GM18868 (cell line): ENCODE measurements at regions not wholly inside any gene's neighbourhood (a gene's known extent, or its start where the extent isn't known, plus 50 kb on each side); places are given as distances from the start of the nearest gene placed in this dataset.

Experiments
- ATAC-seq: cut with Tn5 transposase; IDR thresholded peaks from one replicate; pipeline ENCODE4 v1.9.1; 2021; ENCODE audit warnings: mild to moderate bottlenecking, moderate library complexity; ENCODE audit not compliant: unreplicated experiment

DNA sequence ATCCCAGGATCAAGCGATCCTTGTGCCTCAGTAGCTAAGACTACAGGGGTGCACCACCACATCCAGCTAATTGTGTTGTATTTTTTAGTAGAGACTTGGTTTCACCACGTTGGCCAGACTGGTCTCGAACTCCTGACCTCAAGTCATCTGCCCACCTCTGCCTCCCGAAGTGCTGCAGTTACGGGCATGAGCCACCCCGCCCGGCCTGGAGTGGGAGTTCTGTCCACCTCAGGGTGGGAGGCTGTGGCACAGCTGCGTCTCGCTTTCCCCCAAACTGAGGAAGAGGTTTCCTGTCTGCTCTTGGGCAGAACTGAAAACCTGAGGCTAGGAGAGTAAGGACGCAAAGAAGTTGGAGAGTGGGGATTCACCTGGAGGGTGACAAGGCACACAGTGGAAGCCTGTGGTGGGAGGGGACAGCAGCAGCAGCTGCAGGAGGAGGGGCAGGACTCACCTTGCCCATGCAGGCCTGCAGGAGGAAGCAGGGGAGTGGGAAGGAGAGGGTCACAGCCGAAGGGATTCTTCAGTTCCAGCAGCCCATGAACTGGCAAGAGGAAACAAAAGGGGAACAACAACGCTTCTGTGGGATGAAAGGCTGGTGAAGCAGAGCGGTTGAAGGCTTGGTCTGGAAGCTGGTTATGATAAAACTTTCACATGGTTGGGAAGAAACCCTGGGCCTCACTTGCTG, 181.4 kb downstream of the GAS1 start:
- no peak for ATAC-seq

GRCh38 chr9:86764671-86765343, 182.5 kb downstream of the GAS1 start:
- ATAC-seq: no peak

DNA sequence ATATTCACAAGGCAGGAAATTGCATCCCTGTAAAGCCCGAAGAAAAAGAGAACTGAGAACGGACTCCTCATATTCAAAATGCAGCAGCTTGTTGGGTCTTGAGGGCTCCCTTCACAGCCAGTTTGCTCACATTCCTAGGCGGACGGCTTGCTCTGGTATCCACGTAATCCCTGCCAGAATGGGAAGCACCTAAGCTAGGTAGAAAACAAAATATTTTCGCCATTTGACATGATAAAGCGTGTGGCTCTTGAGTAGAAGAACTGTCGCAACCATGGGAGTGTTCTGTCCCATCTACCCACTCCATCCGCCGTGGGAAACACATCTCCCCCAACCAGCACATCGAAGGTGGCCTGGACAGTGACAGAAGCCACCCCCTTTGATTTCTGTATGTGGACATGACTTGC, 183.1 kb downstream of the GAS1 start:
- no peak for ATAC-seq

- ATAC-seq: no peak
These were observed 183.5 kb downstream of the GAS1 start for GRCh38 chr9:86763791-86764190.

DNA sequence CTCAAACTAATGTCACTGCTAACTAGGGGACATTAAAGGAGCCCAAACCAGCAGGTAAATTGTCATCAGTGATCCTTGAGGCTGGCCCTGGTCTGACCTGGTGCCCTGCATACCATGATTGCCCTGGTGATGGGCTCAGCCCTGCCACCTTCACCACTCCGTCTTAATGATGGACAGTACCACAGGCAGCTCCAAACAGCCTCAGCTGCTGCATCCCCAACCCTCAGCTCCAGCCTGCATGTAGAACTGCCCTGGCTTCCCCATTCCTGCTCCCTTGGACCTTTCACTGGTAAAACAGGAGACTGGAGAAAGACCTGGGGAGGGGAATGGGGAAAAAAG, 190.0 kb downstream of the GAS1 start:
- ATAC-seq: no peak

DNA sequence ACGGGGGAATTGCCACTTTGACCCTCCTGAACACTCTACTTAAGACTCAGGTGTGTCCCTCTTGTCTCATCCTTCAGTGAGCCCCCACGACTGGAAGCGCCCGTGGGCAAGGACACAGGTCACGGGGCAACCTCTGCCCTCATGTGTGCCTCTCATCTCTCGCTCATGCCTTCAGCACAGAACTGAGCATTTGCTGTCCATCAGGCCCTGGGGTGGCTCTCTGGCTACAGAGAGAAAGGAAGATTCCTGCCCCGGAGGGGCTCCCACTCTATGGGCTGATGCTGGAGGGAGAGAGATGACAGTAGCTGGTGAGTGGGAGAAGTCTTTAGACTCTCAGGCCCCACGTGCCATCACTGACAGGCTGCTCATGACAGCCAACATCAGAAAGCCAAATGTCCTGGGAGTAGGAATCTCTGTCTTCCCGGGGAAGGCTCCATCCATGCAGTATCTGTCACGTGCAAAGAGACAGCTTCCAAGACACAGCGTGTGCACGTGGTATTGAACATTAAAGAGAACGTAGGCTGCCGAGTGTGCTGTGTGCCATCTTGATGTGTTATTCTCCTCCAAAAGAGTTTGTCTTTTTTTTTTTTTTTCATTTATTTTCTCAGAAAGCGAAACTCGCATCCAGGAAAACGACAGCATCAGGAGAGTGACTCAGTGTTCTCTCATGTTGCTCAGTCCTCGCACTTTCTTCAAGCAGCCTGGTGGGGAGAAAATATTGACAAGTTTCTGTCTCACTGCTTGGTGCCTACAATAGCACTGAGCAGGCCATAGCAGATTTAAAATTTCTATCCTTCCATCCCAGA, 190.5 kb downstream of the GAS1 start:
- no peak for ATAC-seq

GRCh38 chr9:86755561-86755941, 191.8 kb downstream of the GAS1 start:
- no peak for ATAC-seq

- no peak for ATAC-seq
These were observed 192.4 kb downstream of the GAS1 start for GRCh38 chr9:86754581-86755560.

DNA sequence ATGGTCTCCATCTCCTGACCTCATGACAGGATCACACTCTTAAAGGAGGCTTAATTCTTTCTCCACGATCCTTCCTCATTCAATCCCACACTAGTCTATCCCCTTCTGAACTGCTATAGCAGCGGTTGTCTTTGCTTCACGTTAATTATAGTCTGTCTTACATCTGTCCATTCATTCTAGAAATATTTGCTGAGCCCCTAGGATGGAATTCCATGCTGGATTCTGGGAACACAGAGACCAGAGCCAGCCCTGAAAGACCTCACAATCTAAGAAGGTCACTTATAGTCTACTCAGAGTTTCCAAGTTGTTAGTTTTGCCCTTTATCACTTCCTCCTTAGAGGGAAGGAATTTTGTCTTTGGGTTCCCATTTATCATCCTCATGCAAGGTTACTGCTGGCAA, 193.5 kb downstream of the GAS1 start:
- no peak for ATAC-seq

DNA sequence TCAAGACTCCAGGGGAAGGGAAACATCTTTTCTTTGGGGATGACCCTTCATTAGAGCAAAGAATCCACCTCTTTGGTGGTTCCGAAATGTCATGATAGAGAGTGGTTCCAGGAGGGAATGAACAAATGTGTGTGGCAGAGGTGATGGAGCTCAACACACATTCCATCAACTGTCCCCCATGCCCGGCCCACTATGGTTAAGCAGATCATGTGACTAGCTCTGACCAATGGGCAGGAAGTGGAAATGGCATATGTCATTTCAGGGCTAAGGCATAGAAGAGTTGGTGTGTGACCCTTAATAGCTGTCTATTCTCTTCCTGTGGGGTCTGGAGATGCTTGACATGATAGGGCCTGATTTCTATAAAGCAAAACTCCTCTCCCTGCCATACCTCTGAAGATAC, 194.6 kb downstream of the GAS1 start:
- no peak for ATAC-seq

- no peak for ATAC-seq
These were observed 195.3 kb downstream of the GAS1 start for GRCh38 chr9:86751956-86752355.

DNA sequence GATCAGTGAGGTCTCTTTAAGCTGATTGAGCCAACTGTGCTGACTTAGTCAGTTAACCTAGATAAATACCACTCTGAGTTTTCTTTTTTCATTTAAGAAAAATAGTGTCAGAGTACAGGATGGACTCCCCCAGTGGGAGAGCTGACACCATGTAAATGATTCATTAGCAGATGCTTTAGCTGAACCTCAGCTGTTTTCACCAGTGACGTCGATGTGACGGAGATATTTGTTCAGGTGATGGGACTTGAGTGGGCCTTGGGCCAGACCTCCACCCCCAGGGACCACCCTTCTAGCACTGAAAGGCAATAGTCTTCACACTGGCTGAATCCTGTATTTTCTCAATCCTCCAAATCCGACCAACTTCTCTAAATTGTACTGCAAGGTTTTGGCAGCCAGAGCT, 196.1 kb downstream of the GAS1 start:
- ATAC-seq: no peak

DNA sequence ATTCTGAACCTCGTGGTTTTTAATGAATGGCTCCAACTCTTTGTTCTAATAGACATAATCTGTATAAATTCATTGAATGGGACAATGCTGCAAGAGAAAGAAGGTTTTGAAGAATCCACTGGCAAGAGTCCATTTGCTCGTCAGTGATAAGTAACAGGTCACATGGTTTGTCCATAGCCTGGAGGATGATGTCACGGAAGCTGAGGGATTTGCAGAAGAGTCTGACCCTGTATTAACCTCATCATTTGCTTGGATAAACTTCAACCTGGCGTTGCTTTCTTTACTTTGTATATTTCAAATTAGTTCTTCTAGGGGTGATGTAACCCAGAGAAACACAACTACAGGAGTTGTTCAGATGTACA, 197.4 kb downstream of the GAS1 start:
- no peak for ATAC-seq

- ATAC-seq: no peak
These were observed 198.0 kb downstream of the GAS1 start for GRCh38 chr9:86749161-86749893.

GRCh38 chr9:86747711-86748110, 199.6 kb downstream of the GAS1 start:
- ATAC-seq: no peak

- ATAC-seq: no peak
These were observed 205.7 kb downstream of the GAS1 start for GRCh38 chr9:86741311-86742208.

DNA sequence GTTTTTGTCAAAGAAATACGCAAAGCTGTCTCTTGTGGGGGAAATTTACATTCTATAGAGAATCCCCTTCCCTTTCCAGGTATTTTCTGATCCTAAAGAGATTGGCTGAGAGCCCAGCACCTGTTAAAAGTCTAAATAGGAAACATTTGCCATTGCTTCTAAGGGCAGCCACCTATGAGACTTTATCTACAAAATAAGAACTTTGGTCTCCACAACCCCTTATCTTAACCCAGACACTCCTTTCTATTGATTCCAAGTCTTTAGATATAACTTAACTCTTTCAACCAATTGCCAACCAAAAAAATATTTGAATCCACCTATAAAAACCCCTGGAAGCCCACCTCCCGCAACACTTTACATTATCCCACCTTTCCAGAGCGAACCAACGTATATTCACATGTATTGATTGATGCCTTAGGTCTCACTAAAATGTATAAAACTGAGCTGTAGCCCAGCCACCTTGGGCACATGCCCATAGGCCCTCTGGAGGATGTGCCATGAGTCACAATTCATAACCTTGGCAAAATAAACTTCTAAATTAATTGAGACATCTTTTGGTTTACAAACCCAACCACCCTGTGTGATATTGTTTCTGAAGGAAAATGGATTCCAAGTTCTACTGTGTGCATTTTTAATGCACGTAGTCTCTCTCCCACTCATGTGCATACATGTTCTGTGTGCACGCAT, 211.4 kb downstream of the GAS1 start:
- ATAC-seq: no peak

GRCh38 chr9:86734771-86735170, 212.5 kb downstream of the GAS1 start:
- ATAC-seq: no peak

DNA sequence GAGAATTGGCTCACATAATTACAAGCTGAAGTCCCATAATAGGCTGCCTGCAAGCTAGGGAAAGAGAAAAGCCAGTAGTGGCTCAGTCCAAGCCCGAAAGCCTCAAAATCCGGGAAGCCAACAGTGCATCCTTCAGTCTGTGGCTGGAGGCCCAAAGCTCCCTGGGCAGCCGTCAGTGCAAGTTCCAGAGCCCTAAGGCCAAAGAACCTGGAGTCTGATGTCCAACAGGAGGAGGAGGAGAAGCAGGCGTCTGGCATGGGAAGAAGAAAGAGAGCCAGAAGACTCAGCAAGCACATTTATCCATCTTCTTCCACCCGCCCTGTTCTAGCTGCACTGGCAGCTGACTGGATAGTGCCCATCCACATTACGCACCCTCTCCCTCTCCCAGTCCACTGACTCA, 213.4 kb downstream of the GAS1 start:
- ATAC-seq: no peak
